Breast epithelium (tissue), 3 donors: ENCODE measurements at regions not wholly inside any gene's neighbourhood (a gene's known extent, or its start where the extent isn't known, plus 50 kb on each side); places are given as distances from the start of the nearest gene placed in this dataset.

Source experiments
- CTCF ChIP-seq, 3 donors: fragments of 450-650 bp; IDR thresholded peaks; one replicate each; pipeline ENCODE4 v1.5.1; 2016 to 2017; ENCODE audit warnings: antibody characterized with exemption in 3 of 3, mild to moderate bottlenecking in 3 of 3, moderate library complexity in 3 of 3
- POLR2A ChIP-seq: fragments of 450-650 bp; IDR thresholded peaks from one replicate; pipeline ENCODE4 v1.6.1; 2016; ENCODE audit warnings: antibody characterized with exemption, mild to moderate bottlenecking, moderate library complexity

- TF ChIP-seq POLR2A (no peak), CTCF (IDR thresholded peaks at IDR 0.05) (no peak)
Measured at GRCh38 chr5:143916451-143916850, 104.5 kb downstream of the HMHB1 start.
